HepG2 (cell line): ENCODE measurements at regions not wholly inside any gene's neighbourhood (a gene's known extent, or its start where the extent isn't known, plus 50 kb on each side); places are given as distances from the start of the nearest gene placed in this dataset.

Experiments
- ATAC-seq: fragments of 200-7000 bp; cut with Tn5 transposase; 3 replicates; pipeline ENCODE4 v1.9.1; 2020; ENCODE audit warnings: mild to moderate bottlenecking, moderate library complexity
- BruUV-seq: library from RNA; stranded (reverse); fragments of 400-500 nt; replicated peaks from 2 replicates; lab custom pipeline; 2021; lab: Mats Ljungman, UMichigan
- CTCF ChIA-PET: fragments of 300-600 bp; formaldehyde crosslinking; extraction: SDS; loops from one replicate; lab custom pipeline; 2021; ENCODE audit warnings: low total read pairs, inconsistent platforms, low intra/inter-chr PET ratio; lab: Yijun Ruan, JAX
- POLR2A ChIA-PET: fragments of 350-600 bp; sonication (Branson Sonifier 250); formaldehyde crosslinking; loops from one replicate; lab custom pipeline; 2020; ENCODE audit warnings: antibody characterized with exemption, inconsistent platforms; lab: Yijun Ruan, JAX
- DNase-seq: peaks from one replicate; pipeline ENCODE4 v3.0.0-alpha.2; 2015; ENCODE audit warnings: low spot score
- FAIRE-seq: peaks from 3 replicates; lab custom pipeline; 2011; peaks lifted over from hg19 to GRCh38; lab: Jason Lieb, UNC
- H2AFZ ChIP-seq: one replicate; pipeline ENCODE4 v1.6.1; 2011; ENCODE audit warnings: low read length, inconsistent platforms
- H3K27ac ChIP-seq: fragments of 300-600 bp; 3 replicates; pipeline ENCODE4 v1.8.0; 2011; ENCODE audit warnings: mixed run types, mild to moderate bottlenecking, mixed read lengths, low read length, inconsistent platforms; ENCODE audit not compliant: insufficient read depth; ENCODE audit errors: extremely low read length
- H3K27me3 ChIP-seq, 2 experiments: fragments of 200-600 bp in 1 of 2; 2 replicates in 1 of 2; 3 replicates in 1 of 2; pipeline versions ENCODE4 v1.6.0 to v1.8.0; 2011; ENCODE audit warnings: low read length in 2 of 2, mild to moderate bottlenecking in 2 of 2, moderate library complexity in 2 of 2, inconsistent platforms in 1 of 2; ENCODE audit not compliant: insufficient read depth in 2 of 2, control insufficient read depth in 1 of 2
- H3K36me3 ChIP-seq, 2 experiments: fragments of 200-600 bp in 1 of 2; replicated peaks in 1 of 2; 2 replicates in 1 of 2; 3 replicates in 1 of 2; pipeline versions ENCODE4 v1.5.1 to v1.8.0; 2011; ENCODE audit warnings: low read length in 2 of 2, inconsistent platforms in 1 of 2; ENCODE audit not compliant: insufficient read depth in 2 of 2, control insufficient read depth in 1 of 2
- H3K4me1 ChIP-seq: 2 replicates; pipeline ENCODE4 v1.5.1; 2012; ENCODE audit warnings: low read length, inconsistent platforms; ENCODE audit not compliant: insufficient read depth
- H3K4me2 ChIP-seq: 2 replicates; pipeline ENCODE4 v1.6.0; 2011; ENCODE audit warnings: low read depth, low read length, inconsistent platforms
- H3K4me3 ChIP-seq, 3 experiments: fragments of 200-600 bp in 1 of 3; sonication (generic), shearing (Covaris generic) in 1 of 3; replicated peaks in 1 of 3; 2 replicates each; pipeline ENCODE4 v1.5.1; 2011 to 2016; ENCODE audit warnings: low read length in 3 of 3, inconsistent platforms in 2 of 3, low read depth in 2 of 3, mild to moderate bottlenecking in 2 of 3, control low read depth in 1 of 3, mixed read lengths in 1 of 3; ENCODE audit not compliant: insufficient read depth in 1 of 3
- H3K79me2 ChIP-seq: one replicate; pipeline ENCODE4 v1.6.1; 2011; ENCODE audit warnings: low read length, inconsistent platforms; ENCODE audit not compliant: insufficient read depth
- H3K9ac ChIP-seq: 2 replicates; pipeline ENCODE4 v1.6.0; 2011; ENCODE audit warnings: mild to moderate bottlenecking, low read depth, low read length, inconsistent platforms; ENCODE audit not compliant: insufficient read depth
- H3K9me3 ChIP-seq: 2 replicates; pipeline ENCODE4 v1.5.1; 2012; ENCODE audit warnings: mild to moderate bottlenecking, low read length
- H4K20me1 ChIP-seq: 2 replicates; pipeline ENCODE4 v1.6.0; 2011; ENCODE audit warnings: inconsistent platforms, mild to moderate bottlenecking, low read length, moderate library complexity; ENCODE audit not compliant: insufficient read depth
- AGO1 ChIP-seq: fragments of 200-400 bp; formaldehyde crosslinking; IDR thresholded peaks from 2 replicates; pipeline ENCODE4 v1.6.1; 2017; ENCODE audit warnings: mild to moderate bottlenecking, low read depth, low read length, moderate library complexity; ENCODE audit not compliant: poor library complexity, severe bottlenecking
- ETV5 ChIP-seq: IDR thresholded peaks from 2 replicates; pipeline ENCODE4 v1.6.1; 2018; ENCODE audit warnings: missing biosample characterization, missing genetic modification reagents, inconsistent platforms, borderline replicate concordance
- FOXO4 ChIP-seq: sonication (generic); formaldehyde crosslinking; conservative IDR thresholded peaks from 2 replicates; pipeline ENCODE4 v1.8.1; 2023; ENCODE audit warnings: missing genetic modification reagents
- PAWR ChIP-seq: sonication (generic); formaldehyde crosslinking; IDR thresholded peaks from 2 replicates; pipeline ENCODE4 v1.4.0; 2020; ENCODE audit warnings: missing genetic modification reagents, mild to moderate bottlenecking, borderline replicate concordance
- PHF8 ChIP-seq: sonication (generic); formaldehyde crosslinking; IDR thresholded peaks from 2 replicates; pipeline ENCODE4 v1.5.0; 2020; ENCODE audit warnings: missing genetic modification reagents
- PLRG1 ChIP-seq: fragments of 450-650 bp; conservative IDR thresholded peaks from 2 replicates; pipeline ENCODE4 v1.6.1; 2016
- PRDM10 ChIP-seq: sonication (generic); formaldehyde crosslinking; IDR thresholded peaks from 2 replicates; pipeline ENCODE4 v1.4.0; 2020; ENCODE audit warnings: low read depth, missing genetic modification reagents
- ZBTB37 ChIP-seq: sonication (generic); formaldehyde crosslinking; IDR thresholded peaks from 2 replicates; pipeline ENCODE4 v1.4.0; 2020; ENCODE audit warnings: mild to moderate bottlenecking, missing genetic modification reagents
- ZNF3 ChIP-seq: IDR thresholded peaks from 2 replicates; pipeline ENCODE4 v1.7.0; 2017; ENCODE audit warnings: inconsistent platforms
- ZNF672 ChIP-seq: sonication (generic); formaldehyde crosslinking; IDR thresholded peaks from 2 replicates; pipeline ENCODE4 v1.8.1; 2022; ENCODE audit warnings: missing genetic modification reagents
- ZNF878 ChIP-seq: sonication (generic); formaldehyde crosslinking; IDR thresholded peaks from 2 replicates; pipeline ENCODE4 v1.8.1; 2023; ENCODE audit warnings: mild to moderate bottlenecking, missing genetic modification reagents, moderate library complexity
- WGBS: methylation state at CpG from one replicate; pipeline ENCODE4 v1.1.6; 2017; ENCODE audit warnings: low lambda C conversion rate; 5-methylcytosine and 5-hydroxymethylcytosine counted together
- in situ Hi-C: cut with HindIII; loops from 2 replicates; pipeline ENCODE4 v1.10.0; 2017; ENCODE audit warnings: low pct_unique_long_range_greater_than_20kb; ENCODE audit not compliant: extremely low pct_ligation_motif_present
- intact Hi-C: fragments of 100-400 bp; cut with micrococcal nuclease; formaldehyde crosslinking; loops from one replicate; pipeline ENCODE4 v1.10.0; 2022; ENCODE audit not compliant: unreplicated experiment
- TF ChIP-seq, protein P1 (sequence below): sonication (generic); formaldehyde crosslinking; IDR thresholded peaks from 2 replicates; pipeline ENCODE4 v1.5.1; 2020; ENCODE audit warnings: missing genetic modification reagents, mild to moderate bottlenecking, borderline replicate concordance
- TF ChIP-seq, protein P2 (sequence below): IDR thresholded peaks from 2 replicates; pipeline ENCODE4 v1.6.1; 2016; ENCODE audit warnings: control low read depth
- TF ChIP-seq, protein P3 (sequence below): sonication (generic); formaldehyde crosslinking; IDR thresholded peaks from 2 replicates; pipeline ENCODE4 v1.8.0; 2022; ENCODE audit warnings: mild to moderate bottlenecking, missing genetic modification reagents; ENCODE audit not compliant: insufficient replicate concordance

DNA sequence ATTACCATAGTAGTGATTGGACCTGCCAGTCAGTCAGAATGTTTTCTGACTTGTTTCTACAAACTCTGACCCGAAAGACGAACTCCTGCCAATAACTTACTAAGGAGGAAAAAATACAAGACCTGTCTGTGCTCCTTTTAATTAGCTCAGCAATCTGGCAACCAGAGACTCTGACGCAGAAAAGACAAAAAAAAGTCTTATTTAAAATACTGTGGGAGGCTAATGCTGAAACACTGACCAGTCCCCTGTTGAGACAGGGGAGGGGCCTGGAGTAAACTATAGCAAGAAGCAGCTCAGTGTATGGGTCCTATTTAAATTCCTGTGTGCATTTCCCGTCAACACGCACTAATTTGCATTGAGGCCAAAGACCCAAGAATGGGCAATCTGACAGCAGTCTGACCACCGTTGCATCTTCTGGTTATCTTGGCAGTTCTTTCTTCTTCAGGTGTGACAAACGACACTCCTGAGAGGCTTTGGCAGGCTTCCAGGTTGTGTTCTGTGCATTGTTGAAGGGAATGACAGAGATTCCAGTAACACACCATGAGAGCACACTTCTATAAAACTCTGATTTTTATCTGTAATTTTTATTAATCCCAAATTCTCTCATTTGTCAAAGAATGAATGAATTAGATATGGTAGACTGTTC is 1114.3 kb downstream of the IGSF11 start:
- H3K9me3 ChIP-seq, result no peaks in the 10 kb centered on the region
- DNase-seq (no peak), ATAC-seq (no peak), FAIRE-seq (no peak)
- 2% methylated on average over 7 of the region's 7 CpGs for WGBS
- H2AFZ ChIP-seq, result no peak overlapping the region
- in situ Hi-C loops (no loop called here), intact Hi-C loops (no loop called here)
- H3K27ac ChIP-seq, result no peak overlapping the region
- H3K4me1 ChIP-seq, result no peaks in the 10 kb centered on the region
- H4K20me1 ChIP-seq, result no peaks in the 10 kb centered on the region
- H3K36me3 ChIP-seq, result no peaks in the 10 kb centered on the region
- H3K79me2 ChIP-seq, result no peaks in the 10 kb centered on the region
- H3K9ac ChIP-seq, result no peak overlapping the region
- no peaks in the 10 kb centered on the region for H3K27me3 ChIP-seq
- BruUV-seq, result no TSS peak
- CTCF ChIA-PET, result no interaction called here
- POLR2A ChIA-PET, result no interaction called here
- no peak overlapping the region for H3K4me2 ChIP-seq
- H3K4me3 ChIP-seq, result no peak overlapping the region
- TF ChIP-seq, protein P1, sequence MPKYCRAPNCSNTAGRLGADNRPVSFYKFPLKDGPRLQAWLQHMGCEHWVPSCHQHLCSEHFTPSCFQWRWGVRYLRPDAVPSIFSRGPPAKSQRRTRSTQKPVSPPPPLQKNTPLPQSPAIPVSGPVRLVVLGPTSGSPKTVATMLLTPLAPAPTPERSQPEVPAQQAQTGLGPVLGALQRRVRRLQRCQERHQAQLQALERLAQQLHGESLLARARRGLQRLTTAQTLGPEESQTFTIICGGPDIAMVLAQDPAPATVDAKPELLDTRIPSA (CRISPR knock-in tag), result no peak
- TF ChIP-seq AGO1, result no peak
- TF ChIP-seq, protein P2, sequence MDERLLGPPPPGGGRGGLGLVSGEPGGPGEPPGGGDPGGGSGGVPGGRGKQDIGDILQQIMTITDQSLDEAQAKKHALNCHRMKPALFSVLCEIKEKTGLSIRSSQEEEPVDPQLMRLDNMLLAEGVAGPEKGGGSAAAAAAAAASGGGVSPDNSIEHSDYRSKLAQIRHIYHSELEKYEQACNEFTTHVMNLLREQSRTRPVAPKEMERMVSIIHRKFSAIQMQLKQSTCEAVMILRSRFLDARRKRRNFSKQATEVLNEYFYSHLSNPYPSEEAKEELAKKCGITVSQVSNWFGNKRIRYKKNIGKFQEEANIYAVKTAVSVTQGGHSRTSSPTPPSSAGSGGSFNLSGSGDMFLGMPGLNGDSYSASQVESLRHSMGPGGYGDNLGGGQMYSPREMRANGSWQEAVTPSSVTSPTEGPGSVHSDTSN (CRISPR knock-in tag), result no peak
- TF ChIP-seq ZBTB37 (CRISPR knock-in tag), result no peak
- no peak for TF ChIP-seq PRDM10
- TF ChIP-seq ZNF672 (CRISPR knock-in tag), result no peak
- TF ChIP-seq FOXO4 (CRISPR knock-in tag), result no peak
- no peak for TF ChIP-seq PAWR
- no peak for TF ChIP-seq ETV5 (CRISPR knock-in tag)
- TF ChIP-seq, protein P3, sequence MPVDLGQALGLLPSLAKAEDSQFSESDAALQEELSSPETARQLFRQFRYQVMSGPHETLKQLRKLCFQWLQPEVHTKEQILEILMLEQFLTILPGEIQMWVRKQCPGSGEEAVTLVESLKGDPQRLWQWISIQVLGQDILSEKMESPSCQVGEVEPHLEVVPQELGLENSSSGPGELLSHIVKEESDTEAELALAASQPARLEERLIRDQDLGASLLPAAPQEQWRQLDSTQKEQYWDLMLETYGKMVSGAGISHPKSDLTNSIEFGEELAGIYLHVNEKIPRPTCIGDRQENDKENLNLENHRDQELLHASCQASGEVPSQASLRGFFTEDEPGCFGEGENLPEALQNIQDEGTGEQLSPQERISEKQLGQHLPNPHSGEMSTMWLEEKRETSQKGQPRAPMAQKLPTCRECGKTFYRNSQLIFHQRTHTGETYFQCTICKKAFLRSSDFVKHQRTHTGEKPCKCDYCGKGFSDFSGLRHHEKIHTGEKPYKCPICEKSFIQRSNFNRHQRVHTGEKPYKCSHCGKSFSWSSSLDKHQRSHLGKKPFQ (CRISPR knock-in tag), result no peak
- no peak for TF ChIP-seq ZNF878
- no peak for TF ChIP-seq PLRG1
- TF ChIP-seq ZNF3 (CRISPR knock-in tag), result no peak
- no peak for TF ChIP-seq PHF8 (CRISPR knock-in tag)
